ENCODE measurements at regions not wholly inside any gene's neighbourhood (a gene's known extent, or its start where the extent isn't known, plus 50 kb on each side); places are given as distances from the start of the nearest gene placed in this dataset.

GRCh38 chr5:98214240-98215051, 559.0 kb upstream of the RGMB start (continued):
- no peak for TF ChIP-seq ZNF645 (tag by site-specific recombination; IDR thresholded peaks at IDR 0.05)
- no peak for TF ChIP-seq TCF7L2 (IDR thresholded peaks at IDR 0.05; ENCODE audit: borderline replicate concordance, low read depth, low read length)
- no peak for TF ChIP-seq SP3 (tag by site-specific recombination; IDR thresholded peaks at IDR 0.05)
- no peak for TF ChIP-seq HOXD13 (CRISPR knock-in tag; IDR thresholded peaks at IDR 0.05; ENCODE audit: borderline replicate concordance)
- no peak for TF ChIP-seq ZNF223 (tag by site-specific recombination; IDR thresholded peaks at IDR 0.05)
- TF ChIP-seq ZNF843 (tag by site-specific recombination; IDR thresholded peaks at IDR 0.05): no peak
- TF ChIP-seq, protein P1, sequence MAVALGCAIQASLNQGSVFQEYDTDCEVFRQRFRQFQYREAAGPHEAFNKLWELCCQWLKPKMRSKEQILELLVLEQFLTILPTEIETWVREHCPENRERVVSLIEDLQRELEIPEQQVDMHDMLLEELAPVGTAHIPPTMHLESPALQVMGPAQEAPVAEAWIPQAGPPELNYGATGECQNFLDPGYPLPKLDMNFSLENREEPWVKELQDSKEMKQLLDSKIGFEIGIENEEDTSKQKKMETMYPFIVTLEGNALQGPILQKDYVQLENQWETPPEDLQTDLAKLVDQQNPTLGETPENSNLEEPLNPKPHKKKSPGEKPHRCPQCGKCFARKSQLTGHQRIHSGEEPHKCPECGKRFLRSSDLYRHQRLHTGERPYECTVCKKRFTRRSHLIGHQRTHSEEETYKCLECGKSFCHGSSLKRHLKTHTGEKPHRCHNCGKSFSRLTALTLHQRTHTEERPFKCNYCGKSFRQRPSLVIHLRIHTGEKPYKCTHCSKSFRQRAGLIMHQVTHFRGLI (tag by site-specific recombination; IDR thresholded peaks at IDR 0.05): no peak
- no peak for TF ChIP-seq KLF16 (tag by site-specific recombination; IDR thresholded peaks at IDR 0.05)
- no peak for TF ChIP-seq ZIC2 (tag by site-specific recombination; IDR thresholded peaks at IDR 0.05)
- TF ChIP-seq ZBTB8A (tag by site-specific recombination; IDR thresholded peaks at IDR 0.05): no peak
- TF ChIP-seq ZEB2 (tag by site-specific recombination; IDR thresholded peaks at IDR 0.05): no peak
- no peak for TF ChIP-seq ZNF830 (tag by site-specific recombination; IDR thresholded peaks at IDR 0.05; ENCODE audit: low read depth)

DNA sequence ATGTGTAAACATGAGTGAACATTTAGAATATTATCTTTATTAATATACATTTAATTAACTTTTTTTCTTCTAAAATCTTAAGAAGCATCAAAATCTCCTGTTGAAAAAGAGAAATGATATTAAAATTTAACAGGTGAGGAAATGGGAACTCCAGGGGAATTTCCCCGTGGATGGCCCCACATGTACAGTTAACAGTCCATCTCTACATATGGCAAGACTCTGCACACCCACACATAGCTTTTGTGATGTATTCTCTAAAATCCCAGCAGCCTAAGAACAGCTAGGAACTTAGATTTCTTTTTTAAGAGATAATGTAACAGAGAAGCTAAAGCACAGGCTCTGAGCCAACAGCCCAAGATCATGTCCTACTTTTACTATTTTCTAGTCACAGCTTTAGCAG, 556.3 kb upstream of the RGMB start:
- H3K36me3 ChIP-seq (ENCODE audit: control insufficient read depth in 2 of 2, insufficient read depth in 1 of 2, low read length in 2 of 2): no peaks in the 10 kb centered on the region
- no peaks in the 10 kb centered on the region for H3K4me1 ChIP-seq (ENCODE audit: control insufficient read depth, insufficient read depth, low read length)
- TF ChIP-seq KLF7 (tag by site-specific recombination; IDR thresholded peaks at IDR 0.05; ENCODE audit: borderline replicate concordance) (no peak), ZNF138 (tag by site-specific recombination; IDR thresholded peaks at IDR 0.05; ENCODE audit: borderline replicate concordance) (no peak), ZNF223 (tag by site-specific recombination; IDR thresholded peaks at IDR 0.05) (no peak), ZSCAN16 (tag by site-specific recombination; IDR thresholded peaks at IDR 0.05) (no peak)
- TF ChIP-seq, protein P2, sequence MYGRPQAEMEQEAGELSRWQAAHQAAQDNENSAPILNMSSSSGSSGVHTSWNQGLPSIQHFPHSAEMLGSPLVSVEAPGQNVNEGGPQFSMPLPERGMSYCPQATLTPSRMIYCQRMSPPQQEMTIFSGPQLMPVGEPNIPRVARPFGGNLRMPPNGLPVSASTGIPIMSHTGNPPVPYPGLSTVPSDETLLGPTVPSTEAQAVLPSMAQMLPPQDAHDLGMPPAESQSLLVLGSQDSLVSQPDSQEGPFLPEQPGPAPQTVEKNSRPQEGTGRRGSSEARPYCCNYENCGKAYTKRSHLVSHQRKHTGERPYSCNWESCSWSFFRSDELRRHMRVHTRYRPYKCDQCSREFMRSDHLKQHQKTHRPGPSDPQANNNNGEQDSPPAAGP (tag by site-specific recombination; IDR thresholded peaks at IDR 0.05): no peak
- H3K27ac ChIP-seq (ENCODE audit: extremely low read depth, low read depth, low read length): no peak overlapping the region
- no peaks in the 10 kb centered on the region for H3K9me3 ChIP-seq (ENCODE audit: control insufficient read depth, insufficient read depth, low read depth, low read length)
- H3K4me3 ChIP-seq (ENCODE audit: low read depth, low read length): no peak overlapping the region
- ChIA-PET CTCF (no interaction called here), POLR2A (no interaction called here)

- Histone ChIP-seq H3K27ac (ENCODE audit: extremely low read depth, low read depth, low read length) (no peak overlapping the region), H3K36me3 (ENCODE audit: control insufficient read depth in 2 of 2, insufficient read depth in 1 of 2, low read length in 2 of 2) (no peaks in the 10 kb centered on the region), H3K4me1 (ENCODE audit: control insufficient read depth, insufficient read depth, low read length) (no peaks in the 10 kb centered on the region), H3K9me3 (ENCODE audit: control insufficient read depth, insufficient read depth, low read depth, low read length) (no peaks in the 10 kb centered on the region), H3K4me3 (ENCODE audit: low read depth, low read length) (no peak overlapping the region)
- POLR2A ChIA-PET: no interaction called here
- CTCF ChIA-PET: no interaction called here
- TF ChIP-seq ZNF274 (IDR thresholded peaks at IDR 0.05; ENCODE audit: low read length) (no peak), ZNF274 (tag by site-specific recombination; IDR thresholded peaks at IDR 0.05; ENCODE audit: borderline replicate concordance) (no peak), ZNF473 (tag by site-specific recombination; IDR thresholded peaks at IDR 0.05) (no peak), ZNF488 (tag by site-specific recombination; IDR thresholded peaks at IDR 0.05) (no peak), ZNF501 (tag by site-specific recombination; IDR thresholded peaks at IDR 0.05) (no peak), ZNF423 (tag by site-specific recombination; IDR thresholded peaks at IDR 0.05) (no peak), PRDM2 (tag by site-specific recombination; IDR thresholded peaks at IDR 0.05; ENCODE audit: borderline replicate concordance) (no peak)
Measured at GRCh38 chr5:98218838-98219237, 554.6 kb upstream of the RGMB start.
